Erythroblast (primary cell): ENCODE measurements at regions not wholly inside any gene's neighbourhood (a gene's known extent, or its start where the extent isn't known, plus 50 kb on each side); places are given as distances from the start of the nearest gene placed in this dataset.

Experiments
- GATA1 ChIP-seq: IDR thresholded peaks from 2 replicates; pipeline ENCODE4 v1.6.1; 2011; ENCODE audit warnings: low read depth, mild to moderate bottlenecking, control low read depth, low read length, moderate library complexity
- POLR2A ChIP-seq: IDR thresholded peaks from 2 replicates; pipeline ENCODE4 v1.6.1; 2011; ENCODE audit warnings: mild to moderate bottlenecking, low read length

- TF ChIP-seq POLR2A, result no peak
- TF ChIP-seq GATA1, result no peak
Observed at GRCh38 chr2:192593561-192593960, 398.8 kb upstream of the TMEFF2 start.
